ENCODE measurements at regions not wholly inside any gene's neighbourhood (a gene's known extent, or its start where the extent isn't known, plus 50 kb on each side); places are given as distances from the start of the nearest gene placed in this dataset.

GRCh38 chr13:67306742-67307141, 76.6 kb upstream of the PCDH9 start:
- TF ChIP-seq EZH2 (IDR thresholded peaks at IDR 0.05; ENCODE audit: insufficient read depth, poor library complexity, severe bottlenecking), result no peak
- no peak for TF ChIP-seq EZH2phosphoT487 (IDR thresholded peaks at IDR 0.05; ENCODE audit: insufficient read depth, low read depth)

All from GM23248 (cell line).